ENCODE measurements at regions not wholly inside any gene's neighbourhood (a gene's known extent, or its start where the extent isn't known, plus 50 kb on each side); places are given as distances from the start of the nearest gene placed in this dataset.

GRCh38 chr4:55215087-55215486, 89.7 kb upstream of the KDR start:
- no peak overlapping the region for H3K9ac ChIP-seq (ENCODE audit: low read length)
- no peaks in the 10 kb centered on the region for H3F3A ChIP-seq (ENCODE audit: insufficient read depth, low read length, poor library complexity, severe bottlenecking)
- no peaks in the 10 kb centered on the region for H3K79me2 ChIP-seq (replicated peaks; ENCODE audit: insufficient read depth, low read length)
- no peak overlapping the region for H3K27ac ChIP-seq (ENCODE audit: low read length)
- H2AFZ ChIP-seq (ENCODE audit: low read depth, low read length), result no peak overlapping the region
- no peak for TF ChIP-seq TAF1 (IDR thresholded peaks at IDR 0.05; ENCODE audit: low read depth)
- no peak for TF ChIP-seq REST (IDR thresholded peaks at IDR 0.05; ENCODE audit: borderline replicate concordance)
- TF ChIP-seq EP300 (conservative IDR thresholded peaks at IDR 0.05; ENCODE audit: poor library complexity, severe bottlenecking), result no peak
- TF ChIP-seq POLR2AphosphoS5 (IDR thresholded peaks at IDR 0.05), result no peak
- no peak for TF ChIP-seq CTCF (IDR thresholded peaks at IDR 0.05; ENCODE audit: poor library complexity, severe bottlenecking)
- no peak for TF ChIP-seq SMC3 (conservative IDR thresholded peaks at IDR 0.05; ENCODE audit: poor library complexity)
- TF ChIP-seq MXI1 (conservative IDR thresholded peaks at IDR 0.05; ENCODE audit: poor library complexity, severe bottlenecking), result no peak
- no peak for TF ChIP-seq EZH2 (IDR thresholded peaks at IDR 0.05; ENCODE audit: borderline replicate concordance, insufficient read depth, low read length, poor library complexity, severe bottlenecking)
- no peak for TF ChIP-seq RAD21 (conservative IDR thresholded peaks at IDR 0.05)
- H3K36me3 ChIP-seq (ENCODE audit: insufficient read depth, low read length), result no peaks in the 10 kb centered on the region
- H3K9me3 ChIP-seq (ENCODE audit: low read length), result no peaks in the 10 kb centered on the region
- H3K4me2 ChIP-seq (ENCODE audit: low read length), result no peak overlapping the region
- no peak overlapping the region for H3K4me3 ChIP-seq (ENCODE audit: low read length)
- H4K20me1 ChIP-seq (ENCODE audit: insufficient read depth), result no peaks in the 10 kb centered on the region
- H3K9me2 ChIP-seq (ENCODE audit: insufficient read depth, low read length), result no peaks in the 10 kb centered on the region
- no peaks in the 10 kb centered on the region for H3K27me3 ChIP-seq (ENCODE audit: insufficient read depth, low read depth, low read length)

- Histone ChIP-seq H3K4me2 (ENCODE audit: low read length) (no peak overlapping the region), H3K9me2 (ENCODE audit: insufficient read depth, low read length) (no peaks in the 10 kb centered on the region), H3K27ac (ENCODE audit: low read length) (no peak overlapping the region), H2AFZ (ENCODE audit: low read depth, low read length) (no peak overlapping the region), H3K9me3 (ENCODE audit: low read length) (no peaks in the 10 kb centered on the region), H3K27me3 (ENCODE audit: insufficient read depth, low read depth, low read length) (no peaks in the 10 kb centered on the region), H3K4me3 (ENCODE audit: low read length) (no peak overlapping the region), H4K20me1 (ENCODE audit: insufficient read depth) (no peaks in the 10 kb centered on the region), H3F3A (ENCODE audit: insufficient read depth, low read length, poor library complexity, severe bottlenecking) (no peaks in the 10 kb centered on the region), H3K79me2 (replicated peaks; ENCODE audit: insufficient read depth, low read length) (no peaks in the 10 kb centered on the region), H3K9ac (ENCODE audit: low read length) (no peak overlapping the region), H3K36me3 (ENCODE audit: insufficient read depth, low read length) (no peaks in the 10 kb centered on the region)
- no peak for TF ChIP-seq REST (IDR thresholded peaks at IDR 0.05; ENCODE audit: borderline replicate concordance)
- no peak for TF ChIP-seq RAD21 (conservative IDR thresholded peaks at IDR 0.05)
- TF ChIP-seq TAF1 (IDR thresholded peaks at IDR 0.05; ENCODE audit: low read depth), result no peak
- no peak for TF ChIP-seq EP300 (conservative IDR thresholded peaks at IDR 0.05; ENCODE audit: poor library complexity, severe bottlenecking)
- no peak for TF ChIP-seq POLR2AphosphoS5 (IDR thresholded peaks at IDR 0.05)
- no peak for TF ChIP-seq SMC3 (conservative IDR thresholded peaks at IDR 0.05; ENCODE audit: poor library complexity)
- no peak for TF ChIP-seq CTCF (IDR thresholded peaks at IDR 0.05; ENCODE audit: poor library complexity, severe bottlenecking)
- TF ChIP-seq EZH2 (IDR thresholded peaks at IDR 0.05; ENCODE audit: borderline replicate concordance, insufficient read depth, low read length, poor library complexity, severe bottlenecking), result no peak
- no peak for TF ChIP-seq MXI1 (conservative IDR thresholded peaks at IDR 0.05; ENCODE audit: poor library complexity, severe bottlenecking)
These were observed 91.7 kb upstream of the KDR start for GRCh38 chr4:55216863-55217635.

All from neural cell (in vitro differentiated cells).